ENCODE measurements at regions not wholly inside any gene's neighbourhood (a gene's known extent, or its start where the extent isn't known, plus 50 kb on each side); places are given as distances from the start of the nearest gene placed in this dataset.
"Not testable (repeated sequence)": the region's sequence is repeated elsewhere in the genome, so short reads cannot be mapped to it uniquely, and the experiment has no call there.

- DNase-seq = no peak
Observed at GRCh38 chr4:13765539-13765938, 138.0 kb upstream of the BOD1L1 start.

DNA sequence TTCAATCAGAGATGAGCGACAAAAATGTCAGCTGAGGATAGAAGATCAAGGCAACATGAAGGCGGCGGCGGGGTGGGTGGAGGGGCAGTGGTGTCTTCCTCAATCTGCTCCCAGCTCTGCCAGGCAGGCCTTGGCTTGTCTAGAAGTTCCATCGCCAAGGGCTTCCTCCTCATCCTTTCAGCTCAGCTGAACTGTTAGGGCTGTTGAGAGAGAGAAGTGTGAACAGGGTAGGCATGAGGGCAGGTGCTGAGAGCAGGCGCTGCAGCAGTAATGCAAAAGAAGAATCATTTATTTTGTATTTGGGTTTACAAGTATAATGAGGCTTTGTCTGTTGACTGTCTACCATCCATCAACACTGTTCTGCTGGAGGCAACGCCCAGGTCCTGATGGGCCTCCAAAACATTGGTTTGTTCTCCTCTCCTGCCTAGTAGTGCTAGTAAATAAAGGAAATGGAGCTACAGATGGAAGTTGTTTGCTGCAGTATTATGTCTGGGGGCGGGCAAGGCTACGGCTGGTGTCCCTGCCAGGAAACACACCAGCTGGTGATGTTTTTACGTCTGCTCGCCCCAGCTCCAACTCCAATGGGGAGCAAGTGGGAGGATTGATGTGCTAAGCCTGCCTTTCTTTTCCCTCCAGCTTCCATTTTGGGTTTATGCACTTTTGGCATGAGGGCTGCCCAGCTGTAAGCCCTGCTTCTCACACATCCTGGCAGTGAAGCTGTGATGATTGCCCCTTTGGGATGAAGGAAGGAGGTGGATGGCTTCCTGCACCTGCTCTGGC lies 139.4 kb upstream of the BOD1L1 start:
- DNase-seq = no peak

GRCh38 chr4:13777341-13777740 lies 149.8 kb upstream of the BOD1L1 start:
- no peak for DNase-seq

DNA sequence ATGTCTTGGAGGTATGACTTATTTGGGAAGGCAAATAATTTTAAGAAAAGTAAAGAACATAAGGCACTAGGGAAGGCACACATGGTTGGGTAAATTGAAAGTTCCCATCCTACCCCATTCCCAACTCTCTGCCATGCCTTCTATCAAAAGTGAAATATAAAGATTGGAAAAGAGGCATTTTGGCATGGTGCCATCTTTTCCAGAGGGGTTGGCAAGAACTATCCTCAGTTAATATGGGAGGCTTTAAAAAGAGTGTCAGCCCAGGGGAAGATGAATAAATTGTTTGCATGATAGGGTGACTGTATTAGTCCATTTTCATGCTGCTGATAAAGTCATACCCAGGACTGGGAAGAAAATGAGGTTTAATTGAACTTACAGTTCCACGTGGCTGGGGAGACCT lies 150.8 kb upstream of the BOD1L1 start:
- no peak for DNase-seq

DNA sequence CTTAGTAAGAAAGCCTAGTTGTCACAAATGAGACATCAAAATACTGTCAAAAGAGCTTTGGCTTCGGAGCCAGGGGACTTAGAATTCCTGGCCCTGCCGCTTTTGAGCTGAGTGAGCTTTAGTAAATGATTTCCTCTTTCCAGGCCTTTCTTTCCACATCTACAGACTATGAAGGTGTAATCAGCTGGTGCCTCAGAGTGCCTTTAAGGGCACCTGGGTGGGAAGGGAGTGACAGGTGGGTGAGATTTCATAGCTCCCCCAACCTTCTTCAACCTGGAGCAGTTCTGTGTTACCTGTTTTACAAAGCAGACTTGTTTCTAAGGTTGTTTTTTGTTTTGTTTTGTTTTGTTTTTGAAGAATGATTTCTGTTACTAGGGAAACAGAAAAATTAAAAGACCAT lies 154.7 kb upstream of the BOD1L1 start:
- DNase-seq = no peak

GRCh38 chr4:13783800-13784411 lies 156.4 kb upstream of the BOD1L1 start:
- DNase-seq = no peak

DNA sequence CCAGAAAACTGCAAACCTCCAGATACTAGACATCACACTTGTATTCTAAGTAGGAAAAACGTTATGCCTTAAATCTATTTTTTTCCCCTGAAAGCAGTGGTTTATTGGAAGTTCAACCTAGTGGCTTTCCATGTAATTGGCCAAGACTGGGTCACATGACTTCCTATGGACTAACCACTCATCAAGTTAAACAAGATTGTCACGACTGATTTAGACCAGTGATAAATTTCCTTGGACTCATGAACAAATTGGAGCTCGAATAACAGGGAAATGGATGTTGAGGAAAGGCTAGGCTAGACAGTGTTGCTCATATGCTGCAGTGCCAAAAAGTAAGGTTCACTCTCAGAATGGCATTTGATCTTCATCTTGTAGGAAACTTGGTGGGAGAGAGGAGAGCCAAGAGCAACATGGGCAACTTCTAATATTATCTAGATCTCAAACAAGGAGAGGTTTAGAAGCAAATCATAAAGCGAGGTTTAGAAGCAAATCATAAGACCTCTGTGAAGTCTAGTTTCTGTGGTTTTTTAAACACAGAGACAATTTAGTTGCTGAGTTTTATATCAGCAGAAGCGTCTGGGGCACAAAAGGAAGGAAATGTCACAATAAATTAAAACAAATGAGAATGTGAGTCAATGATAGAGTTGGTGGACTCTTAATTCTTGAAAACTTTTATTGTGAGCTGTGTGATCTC lies 165.6 kb upstream of the BOD1L1 start:
- DNase-seq = no peak

GRCh38 chr4:13794819-13795565 lies 167.5 kb upstream of the BOD1L1 start:
- DNase-seq = no peak

DNA sequence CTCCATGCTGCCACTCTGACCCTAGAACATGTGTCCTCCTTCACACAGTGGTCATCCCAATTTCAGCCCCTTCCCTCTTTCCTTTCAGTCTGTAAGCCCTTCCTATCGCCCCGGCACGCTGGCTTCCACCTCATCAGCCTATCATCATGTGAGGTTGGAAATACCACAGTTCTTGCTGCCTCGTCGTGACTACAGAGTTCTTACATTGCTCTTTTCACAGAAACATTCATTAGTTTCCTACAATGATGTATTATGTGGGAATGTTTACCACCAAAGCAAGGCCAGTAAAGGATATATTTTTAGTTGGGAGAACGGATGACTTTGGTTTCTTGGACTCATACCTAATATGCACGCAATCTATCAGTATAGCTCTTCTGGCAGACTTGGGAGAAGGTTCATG lies 169.5 kb upstream of the BOD1L1 start:
- DNase-seq = no peak

DNA sequence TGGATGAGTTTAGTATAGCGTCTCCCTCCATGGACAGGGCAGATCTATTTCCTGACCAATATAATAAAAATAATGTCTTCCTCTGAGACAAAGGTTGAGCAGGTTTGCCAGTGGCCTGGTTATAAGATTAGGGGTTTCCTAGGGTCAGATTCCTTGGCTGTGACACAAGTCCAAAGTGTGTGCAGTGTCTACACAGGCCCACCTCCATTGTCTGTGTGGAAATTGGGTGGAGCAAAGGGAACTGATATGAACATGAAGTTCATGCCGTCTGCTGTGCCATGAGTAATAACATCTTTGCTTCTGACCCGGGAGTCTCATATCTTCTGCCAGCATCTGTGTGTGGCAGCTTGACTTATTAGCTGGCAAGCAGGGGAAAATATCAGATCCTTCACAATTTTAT lies 187.7 kb upstream of the BOD1L1 start:
- DNase-seq = no peak

- DNase-seq = no peak
Observed at GRCh38 chr4:13816472-13816871, 188.9 kb upstream of the BOD1L1 start.

DNA sequence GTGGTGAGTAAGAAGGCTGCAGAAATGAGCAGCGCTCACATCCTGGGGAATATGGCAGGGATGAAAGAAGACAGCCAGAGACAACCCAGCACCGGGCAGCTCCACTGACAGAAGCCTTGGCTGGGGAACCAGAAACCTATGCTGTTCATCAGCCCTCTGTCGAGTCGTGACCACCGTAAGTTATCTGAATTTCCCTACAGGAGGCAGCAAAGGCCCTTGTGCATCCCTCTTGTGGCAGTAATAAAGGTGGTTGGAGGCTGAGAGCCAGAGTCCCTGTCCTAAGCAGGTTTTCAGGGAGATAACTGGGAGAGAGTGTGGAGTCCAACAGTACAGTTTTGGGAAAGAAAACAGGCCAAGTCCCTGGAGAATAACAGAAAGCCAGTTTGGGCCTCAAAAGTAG lies 194.0 kb upstream of the BOD1L1 start:
- no peak for DNase-seq

GRCh38 chr4:13825822-13826221 lies 198.3 kb upstream of the BOD1L1 start:
- DNase-seq = not testable (repeated sequence)

DNA sequence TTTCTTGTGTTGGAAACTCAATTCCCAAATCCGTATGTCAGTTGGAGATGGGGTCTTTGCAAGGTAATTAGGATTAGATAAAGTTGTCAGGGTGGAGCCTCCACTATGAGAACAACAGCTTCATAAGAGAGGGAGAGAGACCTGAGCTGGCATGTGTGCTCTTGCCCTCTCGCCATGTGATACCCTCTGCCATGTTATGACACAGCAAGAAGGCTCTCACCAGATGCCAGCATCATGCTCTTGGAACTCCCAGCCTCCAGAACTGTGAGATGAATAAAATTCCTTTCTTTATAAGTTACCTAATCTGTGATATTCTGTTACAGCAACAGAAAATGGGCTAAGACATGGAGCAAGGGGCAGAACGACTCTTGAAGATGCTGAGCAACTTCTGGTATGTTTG lies 201.9 kb upstream of the BOD1L1 start:
- DNase-seq = no peak

DNA sequence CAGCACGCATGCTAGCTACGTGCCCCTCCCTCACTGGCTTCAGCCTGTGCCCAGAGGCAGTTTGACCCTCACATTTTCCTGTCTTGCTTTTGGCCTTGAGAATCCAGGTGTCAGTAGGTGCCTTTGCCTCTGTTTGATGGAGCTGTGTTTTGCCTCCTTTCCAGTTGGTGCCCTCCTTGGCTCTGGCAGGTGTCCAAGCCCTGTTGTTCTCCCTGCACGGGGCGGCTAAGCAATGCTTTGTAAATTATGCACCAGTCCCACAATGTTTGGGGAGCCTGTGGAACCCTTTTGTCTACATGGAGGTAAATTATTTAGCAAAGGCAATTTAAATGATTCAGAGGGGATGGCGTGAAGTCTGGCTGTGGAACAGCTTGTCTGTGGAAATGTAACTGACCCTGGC lies 202.9 kb upstream of the BOD1L1 start:
- no peak for DNase-seq

GRCh38 chr4:13833171-13833804 lies 205.8 kb upstream of the BOD1L1 start:
- DNase-seq = no peak

GRCh38 chr4:13836946-13837912 lies 209.7 kb upstream of the BOD1L1 start:
- no peak for DNase-seq

DNA sequence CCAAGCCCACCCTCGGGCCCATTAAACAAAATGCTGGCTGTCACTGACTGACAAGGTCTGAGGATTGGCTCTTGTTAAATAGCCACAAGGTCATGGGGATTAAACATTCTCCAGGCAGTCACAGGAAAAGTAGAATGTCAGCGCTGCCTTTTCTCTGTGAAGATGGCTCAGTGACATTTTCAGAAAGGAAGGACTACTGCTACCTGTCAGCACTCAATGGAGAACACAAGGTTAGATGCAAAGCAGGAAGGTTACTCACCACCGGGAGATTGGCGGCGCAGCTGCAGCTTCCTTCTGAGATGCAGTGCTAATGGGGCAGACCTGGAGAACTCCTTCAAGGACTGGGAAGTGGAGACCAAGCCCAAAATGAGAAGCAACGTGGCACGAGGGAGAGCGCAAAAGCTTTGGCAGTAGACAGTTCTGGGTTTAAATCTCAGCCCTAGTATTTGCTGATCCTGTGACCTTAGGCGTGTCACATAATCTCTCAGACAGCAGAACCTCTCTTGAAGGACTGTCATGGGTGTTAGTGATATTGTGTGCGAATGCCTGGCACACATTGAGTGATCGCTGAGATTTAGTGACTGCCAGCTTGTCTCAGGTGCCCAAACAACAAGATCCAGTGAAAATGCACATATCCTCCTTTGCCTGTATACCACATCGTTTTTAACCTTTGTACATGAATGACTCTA lies 213.1 kb upstream of the BOD1L1 start:
- no peak for DNase-seq

DNA sequence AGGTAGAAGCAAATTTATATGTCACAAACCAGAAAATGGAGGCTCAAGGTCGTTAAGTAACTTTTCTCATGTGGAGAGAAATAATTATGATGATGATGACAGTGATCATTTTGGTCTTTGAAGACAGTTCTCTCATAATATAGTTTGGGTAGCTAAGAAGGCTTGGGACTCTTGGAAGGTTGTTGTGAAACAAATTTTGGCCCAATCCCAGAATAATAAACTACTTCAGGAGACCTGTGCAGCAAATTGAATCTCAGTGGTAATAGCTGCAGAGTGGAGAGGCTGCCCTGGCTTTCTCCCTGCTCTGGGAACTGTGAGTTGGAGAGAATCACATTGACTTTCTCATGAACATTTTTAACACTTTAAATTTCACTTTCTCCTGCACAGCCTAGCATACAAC lies 217.2 kb upstream of the BOD1L1 start:
- DNase-seq = no peak

- DNase-seq = no peak
Observed at GRCh38 chr4:13849778-13850177, 222.3 kb upstream of the BOD1L1 start.
